ENCODE measurements at regions not wholly inside any gene's neighbourhood (a gene's known extent, or its start where the extent isn't known, plus 50 kb on each side); places are given as distances from the start of the nearest gene placed in this dataset.

DNA sequence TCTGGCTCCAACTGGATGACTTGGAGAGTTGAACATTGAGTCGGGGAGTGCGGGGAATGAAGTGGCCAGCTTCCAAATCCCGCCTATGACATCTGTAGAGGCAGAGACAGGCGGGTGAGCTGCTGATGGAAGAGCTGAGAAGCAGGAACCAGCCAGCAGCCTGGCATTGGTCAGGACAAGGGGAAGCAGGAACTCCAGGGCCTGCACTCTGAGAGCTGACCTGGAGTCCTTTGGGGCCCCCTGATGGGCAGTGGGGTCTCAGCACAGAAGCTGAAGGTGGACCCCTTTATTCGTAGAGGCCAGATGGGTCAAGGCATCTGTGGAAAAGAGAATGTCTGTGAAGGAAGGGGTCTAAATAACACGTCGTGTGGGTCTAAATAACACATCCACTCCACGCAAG lies 57.0 kb downstream of the SEC61G start:
- no peak overlapping the region for H3K27ac ChIP-seq (ENCODE audit: low read depth)
- H3K4me1 ChIP-seq (ENCODE audit: insufficient read depth), result peaks cover 10% of the 10 kb centered on the region; the same call in 1 of the 2 replicates
- H3K27ac Mint-ChIP-seq, result no peak overlapping the region
- peak overlapping the region; percentile 56 for H2AFZ ChIP-seq
- no peaks in the 10 kb centered on the region for H3K79me2 ChIP-seq (replicated peaks; ENCODE audit: insufficient read depth)
- no peak overlapping the region for H3K4me3 Mint-ChIP-seq
- no peaks in the 10 kb centered on the region for H3K36me3 ChIP-seq (ENCODE audit: insufficient read depth)
- H3K9me2 ChIP-seq (ENCODE audit: insufficient read depth), result peaks cover 5% of the 10 kb centered on the region; the same call in 1 of the 2 replicates
- H3F3A ChIP-seq (replicated peaks; ENCODE audit: low read depth), result no peaks in the 10 kb centered on the region
- TF ChIP-seq EZH2 (IDR thresholded peaks at IDR 0.05; ENCODE audit: low read depth, unreplicated experiment) (no peak), ZNF114 (CRISPR knock-in tag; IDR thresholded peaks at IDR 0.05) (no peak), CREB1 (CRISPR knock-in tag; IDR thresholded peaks at IDR 0.05; ENCODE audit: low read depth) (no peak), JUNB (IDR thresholded peaks at IDR 0.05; ENCODE audit: unreplicated experiment) (no peak), EZH2phosphoT487 (IDR thresholded peaks at IDR 0.05; ENCODE audit: unreplicated experiment) (no peak)
- TF ChIP-seq, protein P1, sequence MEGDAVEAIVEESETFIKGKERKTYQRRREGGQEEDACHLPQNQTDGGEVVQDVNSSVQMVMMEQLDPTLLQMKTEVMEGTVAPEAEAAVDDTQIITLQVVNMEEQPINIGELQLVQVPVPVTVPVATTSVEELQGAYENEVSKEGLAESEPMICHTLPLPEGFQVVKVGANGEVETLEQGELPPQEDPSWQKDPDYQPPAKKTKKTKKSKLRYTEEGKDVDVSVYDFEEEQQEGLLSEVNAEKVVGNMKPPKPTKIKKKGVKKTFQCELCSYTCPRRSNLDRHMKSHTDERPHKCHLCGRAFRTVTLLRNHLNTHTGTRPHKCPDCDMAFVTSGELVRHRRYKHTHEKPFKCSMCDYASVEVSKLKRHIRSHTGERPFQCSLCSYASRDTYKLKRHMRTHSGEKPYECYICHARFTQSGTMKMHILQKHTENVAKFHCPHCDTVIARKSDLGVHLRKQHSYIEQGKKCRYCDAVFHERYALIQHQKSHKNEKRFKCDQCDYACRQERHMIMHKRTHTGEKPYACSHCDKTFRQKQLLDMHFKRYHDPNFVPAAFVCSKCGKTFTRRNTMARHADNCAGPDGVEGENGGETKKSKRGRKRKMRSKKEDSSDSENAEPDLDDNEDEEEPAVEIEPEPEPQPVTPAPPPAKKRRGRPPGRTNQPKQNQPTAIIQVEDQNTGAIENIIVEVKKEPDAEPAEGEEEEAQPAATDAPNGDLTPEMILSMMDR (conservative IDR thresholded peaks at IDR 0.05; ENCODE audit: low read depth in 2 of 2), result peak; percentile 16 to 58; a peak in 2 of 4 replicates
- TF ChIP-seq, protein P2, sequence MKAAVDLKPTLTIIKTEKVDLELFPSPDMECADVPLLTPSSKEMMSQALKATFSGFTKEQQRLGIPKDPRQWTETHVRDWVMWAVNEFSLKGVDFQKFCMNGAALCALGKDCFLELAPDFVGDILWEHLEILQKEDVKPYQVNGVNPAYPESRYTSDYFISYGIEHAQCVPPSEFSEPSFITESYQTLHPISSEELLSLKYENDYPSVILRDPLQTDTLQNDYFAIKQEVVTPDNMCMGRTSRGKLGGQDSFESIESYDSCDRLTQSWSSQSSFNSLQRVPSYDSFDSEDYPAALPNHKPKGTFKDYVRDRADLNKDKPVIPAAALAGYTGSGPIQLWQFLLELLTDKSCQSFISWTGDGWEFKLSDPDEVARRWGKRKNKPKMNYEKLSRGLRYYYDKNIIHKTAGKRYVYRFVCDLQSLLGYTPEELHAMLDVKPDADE (IDR thresholded peaks at IDR 0.05), result no peak
- TF ChIP-seq, protein P3, sequence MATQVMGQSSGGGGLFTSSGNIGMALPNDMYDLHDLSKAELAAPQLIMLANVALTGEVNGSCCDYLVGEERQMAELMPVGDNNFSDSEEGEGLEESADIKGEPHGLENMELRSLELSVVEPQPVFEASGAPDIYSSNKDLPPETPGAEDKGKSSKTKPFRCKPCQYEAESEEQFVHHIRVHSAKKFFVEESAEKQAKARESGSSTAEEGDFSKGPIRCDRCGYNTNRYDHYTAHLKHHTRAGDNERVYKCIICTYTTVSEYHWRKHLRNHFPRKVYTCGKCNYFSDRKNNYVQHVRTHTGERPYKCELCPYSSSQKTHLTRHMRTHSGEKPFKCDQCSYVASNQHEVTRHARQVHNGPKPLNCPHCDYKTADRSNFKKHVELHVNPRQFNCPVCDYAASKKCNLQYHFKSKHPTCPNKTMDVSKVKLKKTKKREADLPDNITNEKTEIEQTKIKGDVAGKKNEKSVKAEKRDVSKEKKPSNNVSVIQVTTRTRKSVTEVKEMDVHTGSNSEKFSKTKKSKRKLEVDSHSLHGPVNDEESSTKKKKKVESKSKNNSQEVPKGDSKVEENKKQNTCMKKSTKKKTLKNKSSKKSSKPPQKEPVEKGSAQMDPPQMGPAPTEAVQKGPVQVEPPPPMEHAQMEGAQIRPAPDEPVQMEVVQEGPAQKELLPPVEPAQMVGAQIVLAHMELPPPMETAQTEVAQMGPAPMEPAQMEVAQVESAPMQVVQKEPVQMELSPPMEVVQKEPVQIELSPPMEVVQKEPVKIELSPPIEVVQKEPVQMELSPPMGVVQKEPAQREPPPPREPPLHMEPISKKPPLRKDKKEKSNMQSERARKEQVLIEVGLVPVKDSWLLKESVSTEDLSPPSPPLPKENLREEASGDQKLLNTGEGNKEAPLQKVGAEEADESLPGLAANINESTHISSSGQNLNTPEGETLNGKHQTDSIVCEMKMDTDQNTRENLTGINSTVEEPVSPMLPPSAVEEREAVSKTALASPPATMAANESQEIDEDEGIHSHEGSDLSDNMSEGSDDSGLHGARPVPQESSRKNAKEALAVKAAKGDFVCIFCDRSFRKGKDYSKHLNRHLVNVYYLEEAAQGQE (IDR thresholded peaks at IDR 0.05; ENCODE audit: unreplicated experiment), result no peak
- peaks cover 1% of the 10 kb centered on the region; the same call in 2 of the 3 replicates for H3K9me3 Mint-ChIP-seq
- DNase-seq (ENCODE audit: low spot score) (peak; percentile 30), ATAC-seq (no peak)
- peaks cover 6% of the 10 kb centered on the region; the same call in 1 of the 3 replicates for H3K4me1 Mint-ChIP-seq
- H3K4me2 ChIP-seq, result no peak overlapping the region
- no peaks in the 10 kb centered on the region for H3K27me3 ChIP-seq (ENCODE audit: insufficient read depth)
- H3K27me3 Mint-ChIP-seq (ENCODE audit: insufficient read depth, low read depth, poor library complexity), result no peaks in the 10 kb centered on the region
- H3K36me3 Mint-ChIP-seq (ENCODE audit: low read depth), result no peaks in the 10 kb centered on the region; the same call in 2 of the 3 replicates
- H3K4me3 ChIP-seq, result no peak overlapping the region
- H4K20me1 ChIP-seq (replicated peaks; ENCODE audit: insufficient read depth), result no peaks in the 10 kb centered on the region

DNA sequence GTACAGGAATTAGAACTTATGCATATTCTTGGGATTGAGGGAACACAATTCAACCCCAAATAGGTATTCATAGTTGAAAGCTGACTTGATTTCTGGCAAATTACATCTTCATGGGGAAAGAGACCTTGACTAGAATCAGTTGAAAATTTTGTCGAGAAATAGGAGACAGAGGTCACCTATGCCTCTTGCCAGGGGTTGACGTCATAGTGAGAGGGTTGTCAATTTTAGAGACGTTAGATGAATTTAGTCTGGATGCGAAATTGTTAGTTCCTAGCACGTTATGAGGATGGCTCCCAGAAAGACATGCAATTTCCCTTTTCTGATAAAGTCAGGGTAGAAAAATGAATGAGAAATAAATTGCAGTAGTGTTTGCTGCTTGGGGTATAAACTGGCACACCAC lies 59.3 kb downstream of the SEC61G start:
- ATAC-seq, result no peak
- H3F3A ChIP-seq (replicated peaks; ENCODE audit: low read depth), result no peaks in the 10 kb centered on the region
- 0 out of 2 replicates have a peak, but pooled peaks cover 3% of the 10 kb centered on the region for H3K9me2 ChIP-seq (ENCODE audit: insufficient read depth)
- no peaks in the 10 kb centered on the region for H3K79me2 ChIP-seq (replicated peaks; ENCODE audit: insufficient read depth)
- H3K27me3 ChIP-seq (ENCODE audit: insufficient read depth), result no peaks in the 10 kb centered on the region
- H3K36me3 ChIP-seq (ENCODE audit: insufficient read depth), result no peaks in the 10 kb centered on the region
- H3K4me2 ChIP-seq, result no peak overlapping the region
- H3K4me1 Mint-ChIP-seq, result peaks cover 4% of the 10 kb centered on the region; the same call in 1 of the 3 replicates
- no peak for TF ChIP-seq CREB1 (CRISPR knock-in tag; IDR thresholded peaks at IDR 0.05; ENCODE audit: low read depth)
- H3K27ac Mint-ChIP-seq, result no peak overlapping the region
- H3K27ac ChIP-seq (ENCODE audit: low read depth), result no peak overlapping the region
- H3K4me3 ChIP-seq, result no peak overlapping the region
- peaks cover 10% of the 10 kb centered on the region; the same call in 1 of the 2 replicates for H3K4me1 ChIP-seq (ENCODE audit: insufficient read depth)
- H3K36me3 Mint-ChIP-seq (ENCODE audit: low read depth), result no peaks in the 10 kb centered on the region
- no peaks in the 10 kb centered on the region for H3K9me3 Mint-ChIP-seq
- 0 out of 2 replicates have a peak overlapping the region, but pooled peaks have one; percentile 28 for H2AFZ ChIP-seq
- no peak overlapping the region for H3K4me3 Mint-ChIP-seq
- H4K20me1 ChIP-seq (replicated peaks; ENCODE audit: insufficient read depth), result no peaks in the 10 kb centered on the region
- DNase-seq (ENCODE audit: low spot score), result no peak
- H3K27me3 Mint-ChIP-seq (ENCODE audit: insufficient read depth, low read depth, poor library complexity), result no peaks in the 10 kb centered on the region
